Activated T-helper 9 cell treated with anti-CD3 and anti-CD28 coated beads, Interleukin-2, amount 50 U/mL, for 16 hours (primary cell): ENCODE measurements at regions not wholly inside any gene's neighbourhood (a gene's known extent, or its start where the extent isn't known, plus 50 kb on each side); places are given as distances from the start of the nearest gene placed in this dataset.
"Not testable (repeated sequence)": the region's sequence is repeated elsewhere in the genome, so short reads cannot be mapped to it uniquely, and the experiment has no call there.

Source experiments
- DNase-seq: peaks from one replicate; pipeline ENCODE4 v3.0.0-alpha.2; 2020; ENCODE audit warnings: low read depth

GRCh38 chr12:125311050-125311449 is 245.8 kb downstream of the AACS start:
- no peak for DNase-seq

- DNase-seq = no peak
These were observed 247.2 kb downstream of the AACS start for GRCh38 chr12:125312471-125312870.

- no peak for DNase-seq
These were observed 249.0 kb downstream of the AACS start for GRCh38 chr12:125314051-125314755.

- DNase-seq = no peak
These were observed 250.5 kb downstream of the AACS start for GRCh38 chr12:125315771-125316170.

GRCh38 chr12:125320177-125320576 is 254.9 kb downstream of the AACS start:
- no peak for DNase-seq

- DNase-seq = no peak
These were observed 259.7 kb downstream of the AACS start for GRCh38 chr12:125324861-125325490.

GRCh38 chr12:125329239-125330102 is 264.2 kb downstream of the AACS start:
- DNase-seq = no peak

- DNase-seq = peak; percentile 15
These were observed 265.6 kb downstream of the AACS start for GRCh38 chr12:125330645-125331341.

GRCh38 chr12:125331342-125332052 is 266.3 kb downstream of the AACS start:
- DNase-seq = no peak

- DNase-seq = no peak
These were observed 267.7 kb downstream of the AACS start for GRCh38 chr12:125332900-125333299.

GRCh38 chr12:125336246-125336645 is 271.0 kb downstream of the AACS start:
- DNase-seq = no peak

- no peak for DNase-seq
These were observed 275.6 kb downstream of the AACS start for GRCh38 chr12:125340791-125341190.

- no peak for DNase-seq
These were observed 276.2 kb downstream of the AACS start for GRCh38 chr12:125341422-125341821.

GRCh38 chr12:125343649-125344048 is 278.4 kb downstream of the AACS start:
- DNase-seq = no peak

GRCh38 chr12:125346362-125346761 is 281.1 kb downstream of the AACS start:
- no peak for DNase-seq

- DNase-seq = no peak
These were observed 286.6 kb downstream of the AACS start for GRCh38 chr12:125351788-125352187.

GRCh38 chr12:125353002-125353401 is 287.8 kb downstream of the AACS start:
- not testable (repeated sequence) for DNase-seq

- no peak for DNase-seq
These were observed 288.6 kb downstream of the AACS start for GRCh38 chr12:125353871-125354270.

GRCh38 chr12:125355614-125356013 is 290.4 kb downstream of the AACS start:
- no peak for DNase-seq

GRCh38 chr12:125356111-125356510 is 290.9 kb downstream of the AACS start:
- DNase-seq = no peak

GRCh38 chr12:125357561-125357960 is 292.3 kb downstream of the AACS start:
- DNase-seq = no peak

- no peak for DNase-seq
These were observed 295.3 kb downstream of the AACS start for GRCh38 chr12:125360540-125360939.
